GM21528 (cell line): ENCODE measurements at regions not wholly inside any gene's neighbourhood (a gene's known extent, or its start where the extent isn't known, plus 50 kb on each side); places are given as distances from the start of the nearest gene placed in this dataset.
"Not testable (repeated sequence)": the region's sequence is repeated elsewhere in the genome, so short reads cannot be mapped to it uniquely, and the experiment has no call there.

Experiments used
- ATAC-seq: cut with Tn5 transposase; IDR thresholded peaks from one replicate; pipeline ENCODE4 v1.9.1; 2021; ENCODE audit warnings: mild to moderate bottlenecking, moderate library complexity; ENCODE audit not compliant: unreplicated experiment, low FRiP score

DNA sequence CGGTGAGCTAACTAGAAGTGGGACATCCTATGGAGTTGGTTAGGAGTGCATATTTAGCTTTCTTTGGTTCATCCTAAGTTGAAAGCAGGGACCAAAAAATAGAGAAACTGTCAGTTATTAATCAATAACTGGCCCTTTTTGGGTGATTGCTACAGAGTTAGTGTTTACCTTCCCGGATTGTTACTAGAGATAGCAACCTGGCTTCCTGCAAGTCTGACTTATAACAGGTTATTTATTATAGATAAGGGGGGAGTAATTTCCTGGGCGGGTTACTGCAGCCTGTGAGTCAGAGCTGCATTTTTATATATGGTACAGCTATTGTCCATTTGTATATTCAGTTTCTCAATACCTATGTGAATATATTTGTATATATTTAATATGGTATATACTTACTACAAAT lies 522.0 kb downstream of the MFSD1 start:
- no peak for ATAC-seq

DNA sequence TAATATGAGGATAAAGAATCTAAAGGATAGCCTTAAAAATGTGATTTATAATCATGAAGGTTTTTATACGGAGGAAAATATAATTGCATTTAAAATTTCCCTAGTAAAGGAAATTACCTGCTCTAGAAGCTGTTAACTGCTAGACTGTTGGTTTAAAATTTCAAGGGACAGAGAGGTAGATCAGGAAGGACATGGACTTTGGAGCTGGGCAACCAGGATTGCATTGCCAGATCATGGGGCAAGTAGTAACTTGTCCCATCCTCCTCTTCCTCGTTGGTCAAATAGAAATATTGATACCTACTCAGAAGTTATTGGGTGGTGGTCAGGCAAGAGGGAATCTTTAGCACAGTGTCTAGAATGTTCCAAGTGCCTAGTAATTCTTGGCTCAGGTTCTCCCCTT lies 525.1 kb downstream of the MFSD1 start:
- ATAC-seq, result no peak

DNA sequence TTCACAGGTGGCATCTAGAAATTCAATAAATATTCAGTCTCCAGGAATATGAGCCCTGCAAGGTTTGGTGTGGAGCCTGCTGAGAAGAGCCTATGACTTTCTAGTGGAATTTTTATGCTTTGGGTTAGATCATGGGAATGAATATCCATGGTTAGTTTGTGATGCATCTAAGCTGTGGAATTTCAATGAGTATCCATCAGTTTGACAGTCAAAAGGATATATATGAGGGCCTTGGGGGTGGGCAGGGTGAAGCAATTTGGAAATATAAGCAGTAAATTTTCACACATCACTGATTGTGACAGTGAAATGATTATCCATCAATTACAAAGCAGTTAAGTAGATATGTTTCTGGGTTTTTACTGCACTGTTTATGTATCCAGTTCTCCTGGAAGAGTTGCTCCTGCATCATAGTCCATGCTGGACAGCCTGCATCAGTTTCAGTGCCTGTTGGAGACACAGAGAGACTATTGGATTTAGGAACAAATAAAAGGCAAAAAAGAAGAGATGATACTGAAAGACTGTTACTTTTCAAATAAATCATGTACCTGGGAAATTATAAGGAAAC lies 530.8 kb downstream of the MFSD1 start:
- no peak for ATAC-seq

GRCh38 chr3:159339131-159339530 lies 537.3 kb downstream of the MFSD1 start:
- ATAC-seq, result no peak

- no peak for ATAC-seq
Measured at GRCh38 chr3:159340877-159341500, 539.1 kb downstream of the MFSD1 start.

GRCh38 chr3:159346271-159346903 lies 544.5 kb downstream of the MFSD1 start:
- ATAC-seq, result no peak

GRCh38 chr3:159348431-159348830 lies 546.6 kb downstream of the MFSD1 start:
- no peak for ATAC-seq

DNA sequence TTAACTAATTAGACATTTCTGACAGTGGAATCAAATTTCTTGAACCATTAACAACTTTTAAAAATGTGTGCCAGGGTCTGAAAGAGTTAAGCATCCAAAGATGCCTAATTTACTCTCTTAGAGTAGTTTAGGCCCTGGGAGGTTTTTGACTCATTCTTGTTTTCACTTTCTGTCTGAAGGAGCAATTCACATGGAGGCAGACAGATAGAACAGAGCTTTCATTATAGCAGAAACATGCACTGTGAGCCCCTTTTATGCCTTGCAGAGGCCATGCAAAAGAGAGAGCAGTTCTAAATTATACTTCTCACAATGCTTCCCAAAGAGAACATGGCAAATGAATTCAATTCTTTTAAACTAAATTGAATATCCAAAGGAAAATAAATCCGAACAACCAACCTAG lies 554.8 kb downstream of the MFSD1 start:
- no peak for ATAC-seq

GRCh38 chr3:159364511-159364910 lies 562.7 kb downstream of the MFSD1 start:
- ATAC-seq, result no peak

DNA sequence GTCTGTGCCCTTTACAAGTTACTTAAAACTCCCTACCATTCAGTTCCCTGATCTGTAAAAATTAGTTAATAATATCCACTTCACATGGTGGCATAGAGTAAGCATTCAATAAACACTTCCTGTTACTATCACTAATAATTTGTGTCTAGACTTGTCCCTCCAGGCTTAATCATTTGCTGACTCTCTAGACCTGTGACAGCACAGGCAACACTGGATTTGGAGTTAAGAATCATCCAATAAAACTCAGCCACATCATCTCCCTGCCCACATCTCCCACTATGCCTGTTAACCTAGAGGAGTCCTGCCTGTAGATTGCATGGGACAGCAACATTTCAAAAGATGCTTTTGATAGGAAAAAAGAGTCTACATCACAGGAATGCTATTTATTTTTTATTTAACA lies 564.6 kb downstream of the MFSD1 start:
- ATAC-seq, result no peak

GRCh38 chr3:159371961-159372360 lies 570.1 kb downstream of the MFSD1 start:
- no peak for ATAC-seq

GRCh38 chr3:159378396-159379194 lies 576.7 kb downstream of the MFSD1 start:
- ATAC-seq, result no peak

GRCh38 chr3:159380891-159381290 lies 579.0 kb downstream of the MFSD1 start:
- no peak for ATAC-seq

DNA sequence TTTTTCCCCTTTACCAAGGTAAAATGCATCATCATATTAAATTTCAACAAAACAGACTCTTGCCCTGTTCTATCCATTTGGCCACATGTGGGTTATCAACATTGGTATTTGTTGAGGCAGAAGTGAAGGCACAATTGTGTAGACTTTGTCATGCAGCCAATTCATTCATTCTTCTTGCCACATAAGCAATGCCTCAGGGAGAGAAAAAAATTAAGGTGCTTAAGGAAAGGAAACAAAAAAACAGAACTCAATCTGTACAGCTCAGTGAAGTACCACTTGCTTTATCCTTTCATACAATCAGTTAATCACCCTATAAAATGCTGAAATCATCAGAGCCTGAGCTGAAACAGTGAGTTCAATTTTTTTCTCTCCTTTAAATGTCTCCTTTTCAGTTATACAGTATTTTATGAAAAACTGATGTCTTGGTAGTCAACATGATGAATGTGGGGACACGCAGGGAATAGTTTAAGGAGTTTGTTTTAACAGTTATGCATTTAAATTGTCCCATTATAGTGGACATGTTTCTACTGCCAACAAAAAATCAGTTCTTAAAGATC lies 588.9 kb downstream of the MFSD1 start:
- ATAC-seq, result no peak

DNA sequence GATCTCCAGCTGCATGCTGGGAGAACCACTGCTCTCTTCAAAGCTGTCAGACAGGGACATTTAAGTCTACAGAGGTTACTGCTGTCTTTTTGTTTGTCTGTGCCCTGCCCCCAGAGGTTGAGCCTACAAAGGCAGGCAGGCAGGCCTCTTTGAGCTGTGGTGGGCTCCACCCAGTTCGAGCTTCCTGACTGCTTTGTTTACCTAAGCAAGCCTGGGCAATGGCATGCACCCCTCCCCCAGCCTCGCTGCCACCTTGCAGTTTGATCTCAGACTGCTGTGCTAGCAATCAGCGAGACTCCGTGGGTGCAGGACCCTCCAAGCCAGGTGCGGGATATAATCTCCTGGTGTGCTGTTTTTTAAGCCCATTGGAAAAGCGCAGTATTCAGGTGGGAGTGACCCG lies 591.0 kb upstream of the IL12A start:
- ATAC-seq, result not testable (repeated sequence)

- ATAC-seq, result no peak
Measured at GRCh38 chr3:159401069-159401468, 587.6 kb upstream of the IL12A start.

DNA sequence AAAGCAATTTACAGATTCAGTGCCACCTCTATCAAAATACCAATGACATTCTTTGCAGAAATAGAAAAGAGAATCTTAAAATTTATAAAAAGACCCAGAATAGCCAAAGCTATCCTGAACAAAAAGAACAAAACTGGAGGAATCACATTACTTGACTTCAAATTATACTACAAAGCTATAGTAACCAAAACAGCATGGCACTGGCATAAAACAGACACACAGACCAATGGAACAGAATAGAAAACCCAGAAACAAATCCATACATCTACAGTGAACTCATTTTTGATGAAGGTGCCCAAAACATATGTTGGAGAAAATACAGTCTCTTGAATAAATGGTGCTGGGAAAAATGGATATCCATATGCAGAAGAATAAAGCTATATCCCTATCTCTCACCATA lies 578.9 kb upstream of the IL12A start:
- ATAC-seq, result not testable (repeated sequence)

- no peak for ATAC-seq
Measured at GRCh38 chr3:159413319-159413718, 575.3 kb upstream of the IL12A start.

- no peak for ATAC-seq
Measured at GRCh38 chr3:159416856-159417255, 571.8 kb upstream of the IL12A start.

GRCh38 chr3:159417761-159418160 lies 570.9 kb upstream of the IL12A start:
- ATAC-seq, result no peak
